GM12878 (cell line): ENCODE measurements at regions not wholly inside any gene's neighbourhood (a gene's known extent, or its start where the extent isn't known, plus 50 kb on each side); places are given as distances from the start of the nearest gene placed in this dataset.

ENCODE experiments used
- ATAC-seq: fragments of 200-7000 bp; cut with Tn5 transposase; 3 replicates; pipeline ENCODE4 v1.9.1; 2020; ENCODE audit warnings: mild to moderate bottlenecking, moderate library complexity
- BruUV-seq: library from RNA; stranded (reverse); fragments of 400-500 nt; replicated peaks from 2 replicates; lab custom pipeline; 2021; lab: Mats Ljungman, UMichigan
- CTCF ChIA-PET: fragments of 300-600 bp; sonication (Branson Sonifier 250); formaldehyde crosslinking; extraction: SDS; loops from one replicate; lab custom pipeline; 2021; ENCODE audit warnings: inconsistent platforms; lab: Yijun Ruan, JAX
- POLR2A ChIA-PET: fragments of 350-600 bp; formaldehyde crosslinking; extraction: SDS; loops from one replicate; lab custom pipeline; 2021; ENCODE audit warnings: inconsistent platforms; lab: Charles Lee
- RAD21 ChIA-PET: fragments of 300-600 bp; sonication (Branson Sonifier 250); formaldehyde crosslinking; loops from one replicate; lab custom pipeline; 2023; ENCODE audit warnings: antibody characterized with exemption; ENCODE audit not compliant: unreplicated experiment; lab: Charles Lee
- SMC1A ChIA-PET: fragments of 300-600 bp; sonication (Branson Sonifier 250); formaldehyde crosslinking; loops from one replicate; lab custom pipeline; 2023; ENCODE audit not compliant: unreplicated experiment, uncharacterized antibody; lab: Charles Lee
- DNase-seq: peaks from one replicate; pipeline ENCODE4 v3.0.0-alpha.2; 2011; ENCODE audit warnings: low read depth, low spot score
- FAIRE-seq: peaks from 3 replicates; lab custom pipeline; 2011; peaks lifted over from hg19 to GRCh38; lab: Jason Lieb, UNC
- H2AFZ ChIP-seq: 2 replicates; pipeline ENCODE4 v1.6.0; 2011; ENCODE audit warnings: low read depth, low read length, control low read depth; ENCODE audit not compliant: control insufficient read depth
- H3K27ac ChIP-seq: 2 replicates; pipeline ENCODE4 v1.5.1; 2011; ENCODE audit warnings: control low read depth; ENCODE audit not compliant: control insufficient read depth, insufficient read depth
- H3K27me3 ChIP-seq, 2 experiments: replicated peaks in 1 of 2; 2 replicates each; pipeline versions ENCODE4 v1.6.0 to v1.6.1; 2011; ENCODE audit warnings: low read length in 1 of 2; ENCODE audit not compliant: control insufficient read depth in 2 of 2, insufficient read depth in 2 of 2
- H3K36me3 ChIP-seq, 2 experiments: 2 replicates each; pipeline ENCODE4 v1.5.1; 2011; ENCODE audit warnings: low read length in 1 of 2; ENCODE audit not compliant: control insufficient read depth in 2 of 2, insufficient read depth in 2 of 2
- H3K4me1 ChIP-seq: 2 replicates; pipeline ENCODE4 v1.6.1; 2011; ENCODE audit warnings: mild to moderate bottlenecking, low read length, moderate library complexity, mixed read lengths; ENCODE audit not compliant: control insufficient read depth, insufficient read depth
- H3K4me2 ChIP-seq: 2 replicates; pipeline ENCODE4 v1.6.0; 2011; ENCODE audit warnings: control low read depth; ENCODE audit not compliant: control insufficient read depth, insufficient read depth
- H3K4me3 ChIP-seq: fragments of 200-600 bp; sonication (generic); 2 replicates; pipeline ENCODE4 v1.5.1; 2016
- H3K79me2 ChIP-seq: 2 replicates; pipeline ENCODE4 v1.6.0; 2011; ENCODE audit warnings: low read length; ENCODE audit not compliant: control insufficient read depth, insufficient read depth
- H3K9ac ChIP-seq: 2 replicates; pipeline ENCODE4 v1.8.0; 2011; ENCODE audit warnings: low read length, control low read depth, mixed read lengths; ENCODE audit not compliant: control insufficient read depth, insufficient read depth
- H3K9me3 ChIP-seq: replicated peaks from 3 replicates; pipeline ENCODE4 v1.5.1; 2011; ENCODE audit warnings: mild to moderate bottlenecking, low read length; ENCODE audit not compliant: control insufficient read depth, insufficient read depth
- H4K20me1 ChIP-seq: 2 replicates; pipeline ENCODE4 v1.6.0; 2011; ENCODE audit not compliant: control insufficient read depth, insufficient read depth
- CEBPB ChIP-seq, 2 experiments: fragments of 150-350 bp in 1 of 2; IDR thresholded peaks; 2 replicates each; pipeline ENCODE4 v1.6.1; 2012 to 2014; ENCODE audit warnings: low read depth in 2 of 2, low read length in 2 of 2, borderline replicate concordance in 1 of 2, inconsistent platforms in 1 of 2
- CHD4 ChIP-seq: fragments of 200-600 bp; sonication (generic); IDR thresholded peaks from 2 replicates; pipeline ENCODE4 v1.6.1; 2016; ENCODE audit warnings: mild to moderate bottlenecking
- HCFC1 ChIP-seq: fragments of 150-350 bp; IDR thresholded peaks from 2 replicates; pipeline ENCODE4 v1.6.1; 2014; ENCODE audit warnings: low read length
- HDAC6 ChIP-seq: fragments of 200-600 bp; sonication (generic); IDR thresholded peaks from one replicate; pipeline ENCODE4 v1.8.0; 2017; ENCODE audit warnings: antibody characterized with exemption; ENCODE audit not compliant: unreplicated experiment
- KAT2A ChIP-seq: conservative IDR thresholded peaks from 2 replicates; pipeline ENCODE4 v1.6.1; 2011; ENCODE audit warnings: low read depth, low read length; ENCODE audit not compliant: control insufficient read depth
- MEF2B ChIP-seq: fragments of 450-650 bp; IDR thresholded peaks from 2 replicates; pipeline ENCODE4 v1.6.1; 2018; ENCODE audit warnings: mild to moderate bottlenecking, moderate library complexity; ENCODE audit not compliant: partially characterized antibody, poor library complexity, severe bottlenecking
- SRF ChIP-seq, 2 experiments: IDR thresholded peaks; 2 replicates each; pipeline ENCODE4 v1.6.1; 2011; ENCODE audit warnings: low read depth in 2 of 2, low read length in 2 of 2, mild to moderate bottlenecking in 1 of 2, moderate library complexity in 1 of 2
- STAT3 ChIP-seq: IDR thresholded peaks from 2 replicates; pipeline ENCODE4 v1.6.1; 2011; ENCODE audit warnings: low read depth, low read length, improper control_type of control experiment
- SUPT20H ChIP-seq: IDR thresholded peaks from 2 replicates; pipeline ENCODE4 v1.6.1; 2011; ENCODE audit warnings: low read depth, mild to moderate bottlenecking, low read length, moderate library complexity, borderline replicate concordance; ENCODE audit not compliant: control insufficient read depth
- YBX1 ChIP-seq: fragments of 450-650 bp; IDR thresholded peaks from 2 replicates; pipeline ENCODE4 v1.6.1; 2016; ENCODE audit warnings: antibody characterized with exemption
- YY1 ChIP-seq: IDR thresholded peaks from 2 replicates; pipeline ENCODE4 v1.6.1; 2011; ENCODE audit warnings: low read depth, mild to moderate bottlenecking, low read length
- WGBS: methylation state at CpG from one replicate; pipeline ENCODE4 v1.1.6; 2016; ENCODE audit warnings: low lambda C conversion rate; ENCODE audit not compliant: insufficient replicate concordance, insufficient coverage; ENCODE audit errors: missing lambda C conversion rate; 5-methylcytosine and 5-hydroxymethylcytosine counted together
- in situ Hi-C: fragments of 300-500 bp; cut with MboI; formaldehyde crosslinking; loops from 9 replicates; pipeline ENCODE4 v1.14.3; 2018; ENCODE audit warnings: mixed read lengths
- intact Hi-C: fragments of 100-400 bp; cut with micrococcal nuclease; formaldehyde crosslinking; loops from one replicate; pipeline ENCODE4 v1.14.2; 2022; ENCODE audit not compliant: unreplicated experiment
- TF ChIP-seq, protein P1 (sequence below): fragments of 450-650 bp; IDR thresholded peaks from 2 replicates; pipeline ENCODE4 v1.6.1; 2018; ENCODE audit warnings: borderline replicate concordance, mild to moderate bottlenecking; ENCODE audit not compliant: partially characterized antibody
- TF ChIP-seq, protein P2 (sequence below): IDR thresholded peaks from 2 replicates; pipeline ENCODE4 v1.6.1; 2012; ENCODE audit warnings: low read depth, low read length, improper control_type of control experiment
- TF ChIP-seq, protein P3 (sequence below): fragments of 150-350 bp; IDR thresholded peaks from 2 replicates; pipeline ENCODE4 v1.6.1; 2014; ENCODE audit warnings: mild to moderate bottlenecking, low read depth, low read length
- TF ChIP-seq, protein P4 (sequence below), 3 experiments: IDR thresholded peaks in 2 of 3; conservative IDR thresholded peaks in 1 of 3; 2 replicates each; pipeline ENCODE4 v1.5.1; 2011; ENCODE audit warnings: low read depth in 3 of 3, low read length in 3 of 3, mild to moderate bottlenecking in 3 of 3, control low read depth in 2 of 3, moderate library complexity in 2 of 3, inconsistent platforms in 1 of 3, mixed read lengths in 1 of 3; ENCODE audit not compliant: control insufficient read depth in 2 of 3, insufficient read depth in 1 of 3; ENCODE audit errors: extremely low read depth in 1 of 3

DNA sequence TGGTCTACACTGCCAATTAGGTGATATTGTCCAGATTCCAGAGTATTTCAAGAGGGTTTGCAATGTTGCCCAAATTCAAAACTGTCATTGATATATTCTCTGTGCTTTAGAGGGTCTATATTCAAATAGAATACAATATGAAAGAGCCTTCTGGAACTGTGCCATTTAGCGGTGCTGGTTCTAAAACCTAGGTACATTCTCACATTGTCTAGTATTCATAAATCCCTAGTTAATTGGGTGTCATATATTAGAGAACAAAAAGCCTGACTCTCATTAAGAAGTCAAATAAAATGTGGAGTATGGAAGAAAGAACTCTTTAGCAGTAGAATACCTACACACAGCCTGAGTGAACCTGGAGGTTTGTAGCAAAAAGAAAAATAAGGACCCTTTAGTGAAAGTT lies 447.9 kb downstream of the CNTN6 start:
- ChIA-PET POLR2A (no interaction called here), CTCF (no interaction called here)
- H3K27me3 ChIP-seq: no peaks in the 10 kb centered on the region
- no peak for TF ChIP-seq MEF2B
- no peak for TF ChIP-seq HDAC6
- no peak for TF ChIP-seq HCFC1
- TF ChIP-seq CHD4: no peak
- TF ChIP-seq SRF (IDR thresholded peaks at IDR 0.05; ENCODE audit: low read depth in 2 of 2, low read length in 2 of 2): no peak
- TF ChIP-seq STAT3: no peak
- TF ChIP-seq, protein P1, sequence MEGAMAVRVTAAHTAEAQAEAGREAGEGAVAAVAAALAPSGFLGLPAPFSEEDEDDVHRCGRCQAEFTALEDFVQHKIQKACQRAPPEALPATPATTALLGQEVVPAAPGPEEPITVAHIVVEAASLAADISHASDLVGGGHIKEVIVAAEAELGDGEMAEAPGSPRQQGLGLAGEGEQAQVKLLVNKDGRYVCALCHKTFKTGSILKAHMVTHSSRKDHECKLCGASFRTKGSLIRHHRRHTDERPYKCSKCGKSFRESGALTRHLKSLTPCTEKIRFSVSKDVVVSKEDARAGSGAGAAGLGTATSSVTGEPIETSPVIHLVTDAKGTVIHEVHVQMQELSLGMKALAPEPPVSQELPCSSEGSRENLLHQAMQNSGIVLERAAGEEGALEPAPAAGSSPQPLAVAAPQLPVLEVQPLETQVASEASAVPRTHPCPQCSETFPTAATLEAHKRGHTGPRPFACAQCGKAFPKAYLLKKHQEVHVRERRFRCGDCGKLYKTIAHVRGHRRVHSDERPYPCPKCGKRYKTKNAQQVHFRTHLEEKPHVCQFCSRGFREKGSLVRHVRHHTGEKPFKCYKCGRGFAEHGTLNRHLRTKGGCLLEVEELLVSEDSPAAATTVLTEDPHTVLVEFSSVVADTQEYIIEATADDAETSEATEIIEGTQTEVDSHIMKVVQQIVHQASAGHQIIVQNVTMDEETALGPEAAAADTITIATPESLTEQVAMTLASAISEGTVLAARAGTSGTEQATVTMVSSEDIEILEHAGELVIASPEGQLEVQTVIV: no peak
- TF ChIP-seq, protein P2, sequence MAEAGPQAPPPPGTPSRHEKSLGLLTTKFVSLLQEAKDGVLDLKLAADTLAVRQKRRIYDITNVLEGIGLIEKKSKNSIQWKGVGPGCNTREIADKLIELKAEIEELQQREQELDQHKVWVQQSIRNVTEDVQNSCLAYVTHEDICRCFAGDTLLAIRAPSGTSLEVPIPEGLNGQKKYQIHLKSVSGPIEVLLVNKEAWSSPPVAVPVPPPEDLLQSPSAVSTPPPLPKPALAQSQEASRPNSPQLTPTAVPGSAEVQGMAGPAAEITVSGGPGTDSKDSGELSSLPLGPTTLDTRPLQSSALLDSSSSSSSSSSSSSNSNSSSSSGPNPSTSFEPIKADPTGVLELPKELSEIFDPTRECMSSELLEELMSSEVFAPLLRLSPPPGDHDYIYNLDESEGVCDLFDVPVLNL: no peak
- no peak for TF ChIP-seq YBX1
- no peak for TF ChIP-seq KAT2A
- TF ChIP-seq SUPT20H: no peak
- TF ChIP-seq, protein P3, sequence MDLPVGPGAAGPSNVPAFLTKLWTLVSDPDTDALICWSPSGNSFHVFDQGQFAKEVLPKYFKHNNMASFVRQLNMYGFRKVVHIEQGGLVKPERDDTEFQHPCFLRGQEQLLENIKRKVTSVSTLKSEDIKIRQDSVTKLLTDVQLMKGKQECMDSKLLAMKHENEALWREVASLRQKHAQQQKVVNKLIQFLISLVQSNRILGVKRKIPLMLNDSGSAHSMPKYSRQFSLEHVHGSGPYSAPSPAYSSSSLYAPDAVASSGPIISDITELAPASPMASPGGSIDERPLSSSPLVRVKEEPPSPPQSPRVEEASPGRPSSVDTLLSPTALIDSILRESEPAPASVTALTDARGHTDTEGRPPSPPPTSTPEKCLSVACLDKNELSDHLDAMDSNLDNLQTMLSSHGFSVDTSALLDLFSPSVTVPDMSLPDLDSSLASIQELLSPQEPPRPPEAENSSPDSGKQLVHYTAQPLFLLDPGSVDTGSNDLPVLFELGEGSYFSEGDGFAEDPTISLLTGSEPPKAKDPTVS: no peak
- TF ChIP-seq, protein P4, sequence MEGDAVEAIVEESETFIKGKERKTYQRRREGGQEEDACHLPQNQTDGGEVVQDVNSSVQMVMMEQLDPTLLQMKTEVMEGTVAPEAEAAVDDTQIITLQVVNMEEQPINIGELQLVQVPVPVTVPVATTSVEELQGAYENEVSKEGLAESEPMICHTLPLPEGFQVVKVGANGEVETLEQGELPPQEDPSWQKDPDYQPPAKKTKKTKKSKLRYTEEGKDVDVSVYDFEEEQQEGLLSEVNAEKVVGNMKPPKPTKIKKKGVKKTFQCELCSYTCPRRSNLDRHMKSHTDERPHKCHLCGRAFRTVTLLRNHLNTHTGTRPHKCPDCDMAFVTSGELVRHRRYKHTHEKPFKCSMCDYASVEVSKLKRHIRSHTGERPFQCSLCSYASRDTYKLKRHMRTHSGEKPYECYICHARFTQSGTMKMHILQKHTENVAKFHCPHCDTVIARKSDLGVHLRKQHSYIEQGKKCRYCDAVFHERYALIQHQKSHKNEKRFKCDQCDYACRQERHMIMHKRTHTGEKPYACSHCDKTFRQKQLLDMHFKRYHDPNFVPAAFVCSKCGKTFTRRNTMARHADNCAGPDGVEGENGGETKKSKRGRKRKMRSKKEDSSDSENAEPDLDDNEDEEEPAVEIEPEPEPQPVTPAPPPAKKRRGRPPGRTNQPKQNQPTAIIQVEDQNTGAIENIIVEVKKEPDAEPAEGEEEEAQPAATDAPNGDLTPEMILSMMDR (IDR thresholded peaks at IDR 0.05 in 2 of 3, conservative IDR thresholded peaks at IDR 0.05 in 1 of 3; ENCODE audit: control insufficient read depth in 2 of 3, extremely low read depth in 1 of 3, insufficient read depth in 1 of 3, low read depth in 3 of 3, low read length in 3 of 3): no peak
- no peak for TF ChIP-seq CEBPB (IDR thresholded peaks at IDR 0.05; ENCODE audit: borderline replicate concordance in 1 of 2, low read depth in 2 of 2, low read length in 2 of 2)
- TF ChIP-seq YY1: no peak
- TF ChIP-seq, all 136 proteins: peak for 0
- FAIRE-seq (no peak), DNase-seq (no peak), ATAC-seq (no peak)
- intact Hi-C loops: no loop called here
- no peaks in the 10 kb centered on the region for H4K20me1 ChIP-seq
- BruUV-seq: no TSS peak
- RAD21 ChIA-PET: no interaction called here
- no peaks in the 10 kb centered on the region for H3K36me3 ChIP-seq
- no peak overlapping the region for H3K27ac ChIP-seq
- in situ Hi-C loops: no loop called here
- H3K4me2 ChIP-seq: no peak overlapping the region
- SMC1A ChIA-PET: no interaction called here
- WGBS: 96% methylated on average over 1 of the region's 1 CpG
- H3K79me2 ChIP-seq: no peaks in the 10 kb centered on the region
- H2AFZ ChIP-seq: no peak overlapping the region
- H3K4me3 ChIP-seq: no peak overlapping the region
- no peak overlapping the region for H3K9ac ChIP-seq
- no peaks in the 10 kb centered on the region for H3K9me3 ChIP-seq
- H3K4me1 ChIP-seq: no peaks in the 10 kb centered on the region
